Mesothelial cell of epicardium (in vitro differentiated cells): ENCODE measurements at regions not wholly inside any gene's neighbourhood (a gene's known extent, or its start where the extent isn't known, plus 50 kb on each side); places are given as distances from the start of the nearest gene placed in this dataset.

Experiments
- DNase-seq, 2 experiments: peaks; one replicate each; pipeline ENCODE4 v3.0.0; 2021; ENCODE audit warnings: low spot score in 2 of 2; ENCODE audit not compliant: unreplicated experiment in 2 of 2
- H3K27ac Mint-ChIP-seq: 2 replicates; pipeline ENCODE4 v1.8.0; 2021; ENCODE audit warnings: mixed read lengths
- H3K27me3 Mint-ChIP-seq: 2 replicates; pipeline ENCODE4 v1.8.0; 2021; ENCODE audit warnings: low read depth, mixed read lengths
- H3K36me3 Mint-ChIP-seq: 2 replicates; pipeline ENCODE4 v1.8.0; 2021; ENCODE audit warnings: mixed read lengths
- H3K4me1 Mint-ChIP-seq: 2 replicates; pipeline ENCODE4 v1.8.0; 2021; ENCODE audit warnings: mixed read lengths
- H3K4me3 Mint-ChIP-seq: 2 replicates; pipeline ENCODE4 v1.8.0; 2021; ENCODE audit warnings: mild to moderate bottlenecking, moderate library complexity, mixed read lengths
- H3K9me3 Mint-ChIP-seq: 2 replicates; pipeline ENCODE4 v1.8.0; 2021; ENCODE audit warnings: mixed read lengths
- CTCF ChIP-seq: fragments of 200-600 bp; sonication (generic); IDR thresholded peaks from one replicate; pipeline ENCODE4 v1.5.0; 2021; ENCODE audit warnings: antibody characterized with exemption; ENCODE audit not compliant: unreplicated experiment

- no peaks in the 10 kb centered on the region for H3K27me3 Mint-ChIP-seq
- H3K9me3 Mint-ChIP-seq: no peaks in the 10 kb centered on the region
- H3K36me3 Mint-ChIP-seq: no peaks in the 10 kb centered on the region
- DNase-seq: peak in 1 of 2 experiments; percentile 39
- TF ChIP-seq CTCF: no peak
- peak overlapping the region; percentile 67 for H3K27ac Mint-ChIP-seq
- no peak overlapping the region for H3K4me3 Mint-ChIP-seq
- peaks cover 13% of the 10 kb centered on the region for H3K4me1 Mint-ChIP-seq
Measured at GRCh38 chr4:83851261-83852084, 315.6 kb downstream of the GPAT3 start.

DNA sequence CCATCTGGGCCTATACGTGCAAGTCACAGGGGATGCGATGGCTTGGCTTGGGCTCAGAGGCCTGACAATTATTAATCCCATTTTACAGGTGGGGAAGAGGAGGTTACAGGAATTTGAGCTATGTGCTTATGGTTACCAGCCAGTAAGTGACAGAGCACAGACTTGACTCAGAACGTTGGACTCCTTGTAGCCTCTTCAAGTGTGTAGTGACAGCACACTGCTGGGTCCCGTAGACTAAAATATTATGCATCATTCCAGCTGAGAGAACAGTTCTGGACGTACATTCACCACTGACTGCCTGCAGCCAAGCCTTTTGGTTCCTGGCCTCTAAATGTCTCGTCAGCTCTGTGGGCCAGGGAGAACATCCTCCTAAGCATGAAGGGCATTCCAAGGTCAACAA, 314.5 kb downstream of the GPAT3 start:
- H3K27ac Mint-ChIP-seq: no peak overlapping the region
- no peak for TF ChIP-seq CTCF
- H3K9me3 Mint-ChIP-seq: no peaks in the 10 kb centered on the region
- H3K4me3 Mint-ChIP-seq: no peak overlapping the region
- H3K36me3 Mint-ChIP-seq: no peaks in the 10 kb centered on the region
- H3K27me3 Mint-ChIP-seq: no peaks in the 10 kb centered on the region
- peaks cover 13% of the 10 kb centered on the region for H3K4me1 Mint-ChIP-seq
- DNase-seq: no peak

- Mint-ChIP-seq H3K4me3 (no peak overlapping the region), H3K36me3 (no peaks in the 10 kb centered on the region), H3K27me3 (no peaks in the 10 kb centered on the region), H3K4me1 (peaks cover 2% of the 10 kb centered on the region), H3K9me3 (no peaks in the 10 kb centered on the region), H3K27ac (no peak overlapping the region)
- DNase-seq: no peak
- TF ChIP-seq CTCF: no peak
Measured at GRCh38 chr4:83846193-83846830, 310.4 kb downstream of the GPAT3 start.

- Mint-ChIP-seq H3K9me3 (no peaks in the 10 kb centered on the region), H3K4me1 (no peaks in the 10 kb centered on the region), H3K4me3 (no peak overlapping the region), H3K27me3 (no peaks in the 10 kb centered on the region), H3K36me3 (no peaks in the 10 kb centered on the region), H3K27ac (no peak overlapping the region)
- TF ChIP-seq CTCF: no peak
- no peak for DNase-seq
Measured at GRCh38 chr4:83839615-83840014, 303.7 kb downstream of the GPAT3 start.

DNA sequence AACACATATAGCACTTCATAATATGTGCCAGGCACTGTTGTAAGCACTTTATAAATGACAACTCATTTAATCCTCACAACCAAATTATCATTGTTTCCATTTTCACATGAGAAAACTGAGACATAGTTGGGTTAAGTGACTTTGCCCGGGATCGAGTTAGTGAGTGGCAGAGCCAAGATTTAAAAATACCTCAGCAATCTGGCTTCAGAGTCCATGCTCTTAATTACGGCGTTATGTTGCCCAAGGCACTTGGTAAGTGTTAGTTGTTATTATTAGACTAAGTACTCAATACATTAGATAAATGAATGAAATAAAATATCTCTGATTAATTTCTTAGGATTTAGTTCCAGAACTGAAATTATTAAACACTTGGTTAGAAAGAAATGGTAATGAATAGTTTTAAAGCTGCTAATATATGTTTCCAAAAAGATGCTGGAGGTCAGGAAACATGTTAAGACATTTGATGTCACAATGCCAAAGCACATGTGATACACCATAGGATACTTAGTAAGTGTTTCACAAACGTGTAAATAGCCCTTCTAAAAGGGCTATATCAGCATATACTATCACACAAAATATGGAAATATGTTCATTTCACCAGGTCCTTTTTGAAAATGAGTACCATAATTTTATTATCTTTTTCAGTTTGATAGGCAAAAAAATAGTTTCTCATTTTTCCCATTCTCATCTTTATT, 301.9 kb downstream of the GPAT3 start:
- Mint-ChIP-seq H3K36me3 (no peaks in the 10 kb centered on the region), H3K9me3 (peaks cover 5% of the 10 kb centered on the region), H3K27ac (no peak overlapping the region), H3K4me1 (no peaks in the 10 kb centered on the region), H3K4me3 (no peak overlapping the region), H3K27me3 (no peaks in the 10 kb centered on the region)
- TF ChIP-seq CTCF: no peak
- DNase-seq: no peak
